ENCODE measurements at regions not wholly inside any gene's neighbourhood (a gene's known extent, or its start where the extent isn't known, plus 50 kb on each side); places are given as distances from the start of the nearest gene placed in this dataset.
A peak's percentile ranks its signal among the peaks of the same experiment; 100 is the strongest.
"Not testable (repeated sequence)": the region's sequence is repeated elsewhere in the genome, so short reads cannot be mapped to it uniquely, and the experiment has no call there.

GRCh38 chrX:128601706-128602105 lies 549.5 kb upstream of the ACTRT1 start:
- DNase-seq = no peak

- DNase-seq = no peak
These were observed 547.4 kb upstream of the ACTRT1 start for GRCh38 chrX:128599632-128600031.

GRCh38 chrX:128582036-128582435 lies 529.8 kb upstream of the ACTRT1 start:
- no peak for DNase-seq

- DNase-seq = no peak
These were observed 529.4 kb upstream of the ACTRT1 start for GRCh38 chrX:128581615-128582014.

- no peak for DNase-seq
These were observed 490.9 kb upstream of the ACTRT1 start for GRCh38 chrX:128543114-128543513.

- peak; percentile 50 for DNase-seq
These were observed 466.3 kb upstream of the ACTRT1 start for GRCh38 chrX:128518508-128518907.

- no peak for DNase-seq
These were observed 465.5 kb upstream of the ACTRT1 start for GRCh38 chrX:128517691-128518090.

- no peak for DNase-seq
These were observed 452.3 kb upstream of the ACTRT1 start for GRCh38 chrX:128504496-128504895.

- no peak for DNase-seq
These were observed 411.9 kb upstream of the ACTRT1 start for GRCh38 chrX:128464116-128464515.

- DNase-seq = peak; percentile 0
These were observed 408.6 kb upstream of the ACTRT1 start for GRCh38 chrX:128460835-128461234.

GRCh38 chrX:128458888-128459287 lies 406.7 kb upstream of the ACTRT1 start:
- DNase-seq = no peak

GRCh38 chrX:128457674-128458073 lies 405.5 kb upstream of the ACTRT1 start:
- DNase-seq = no peak

- DNase-seq = no peak
These were observed 387.0 kb upstream of the ACTRT1 start for GRCh38 chrX:128439159-128439558.

GRCh38 chrX:128438082-128438481 lies 385.9 kb upstream of the ACTRT1 start:
- no peak for DNase-seq

- no peak for DNase-seq
These were observed 384.3 kb upstream of the ACTRT1 start for GRCh38 chrX:128436397-128437103.

- no peak for DNase-seq
These were observed 373.3 kb upstream of the ACTRT1 start for GRCh38 chrX:128425546-128425945.

- no peak for DNase-seq
These were observed 356.6 kb upstream of the ACTRT1 start for GRCh38 chrX:128408842-128409241.

GRCh38 chrX:128396601-128397000 lies 344.4 kb upstream of the ACTRT1 start:
- DNase-seq = no peak

- not testable (repeated sequence) for DNase-seq
These were observed 331.6 kb upstream of the ACTRT1 start for GRCh38 chrX:128383846-128384245.

GRCh38 chrX:128365492-128365891 lies 313.3 kb upstream of the ACTRT1 start:
- DNase-seq = no peak

- DNase-seq = no peak
These were observed 283.5 kb upstream of the ACTRT1 start for GRCh38 chrX:128335671-128336070.

GRCh38 chrX:128334821-128335220 lies 282.6 kb upstream of the ACTRT1 start:
- DNase-seq = no peak

- DNase-seq = no peak
These were observed 258.7 kb upstream of the ACTRT1 start for GRCh38 chrX:128310912-128311311.

- no peak for DNase-seq
These were observed 257.1 kb upstream of the ACTRT1 start for GRCh38 chrX:128309311-128309710.

GRCh38 chrX:128294198-128294597 lies 242.0 kb upstream of the ACTRT1 start:
- DNase-seq = no peak

All from NCI-H1092 treated with DMSO at 0.1 percent for 48 hours (cell line).